Parathyroid adenoma (tissue), 2 donors: ENCODE measurements at regions not wholly inside any gene's neighbourhood (a gene's known extent, or its start where the extent isn't known, plus 50 kb on each side); places are given as distances from the start of the nearest gene placed in this dataset.

Source experiments
- H2AFZ ChIP-seq: fragments of 300-600 bp; sonication (generic); one replicate; pipeline ENCODE4 v1.7.0; 2017; ENCODE audit warnings: antibody characterized with exemption, mild to moderate bottlenecking
- H3K27ac ChIP-seq: fragments of 300-600 bp; sonication (generic); one replicate; pipeline ENCODE4 v1.7.0; 2017
- H3K27me3 ChIP-seq: fragments of 300-600 bp; sonication (generic); one replicate; pipeline ENCODE4 v1.7.0; 2017; ENCODE audit warnings: low read length; ENCODE audit not compliant: control insufficient read depth, insufficient read depth
- H3K36me3 ChIP-seq: fragments of 300-600 bp; sonication (generic); one replicate; pipeline ENCODE4 v1.7.0; 2017; ENCODE audit warnings: low read length; ENCODE audit not compliant: control insufficient read depth, insufficient read depth
- H3K4me1 ChIP-seq: fragments of 300-600 bp; sonication (generic); one replicate; pipeline ENCODE4 v1.7.0; 2017; ENCODE audit warnings: control low read depth
- H3K4me2 ChIP-seq: fragments of 300-600 bp; sonication (generic); one replicate; pipeline ENCODE4 v1.7.0; 2017; ENCODE audit warnings: low read length
- H3K4me3 ChIP-seq: fragments of 300-600 bp; sonication (generic); one replicate; pipeline ENCODE4 v1.7.0; 2017; ENCODE audit warnings: low read depth, low read length
- H3K79me2 ChIP-seq: fragments of 300-600 bp; sonication (generic); one replicate; pipeline ENCODE4 v1.7.0; 2017; ENCODE audit warnings: control low read depth
- H3K9ac ChIP-seq: fragments of 300-600 bp; sonication (generic); one replicate; pipeline ENCODE4 v1.7.0; 2017; ENCODE audit warnings: mild to moderate bottlenecking
- H3K9me3 ChIP-seq: fragments of 300-600 bp; sonication (generic); one replicate; pipeline ENCODE4 v1.7.0; 2017; ENCODE audit warnings: low read length; ENCODE audit not compliant: control insufficient read depth
- TF ChIP-seq, protein P1 (sequence below): fragments of 300-600 bp; sonication (generic); IDR thresholded peaks from one replicate; pipeline ENCODE4 v1.7.0; 2017; ENCODE audit warnings: antibody characterized with exemption, mild to moderate bottlenecking
- donor health status: primary hyperparathyroidism.

DNA sequence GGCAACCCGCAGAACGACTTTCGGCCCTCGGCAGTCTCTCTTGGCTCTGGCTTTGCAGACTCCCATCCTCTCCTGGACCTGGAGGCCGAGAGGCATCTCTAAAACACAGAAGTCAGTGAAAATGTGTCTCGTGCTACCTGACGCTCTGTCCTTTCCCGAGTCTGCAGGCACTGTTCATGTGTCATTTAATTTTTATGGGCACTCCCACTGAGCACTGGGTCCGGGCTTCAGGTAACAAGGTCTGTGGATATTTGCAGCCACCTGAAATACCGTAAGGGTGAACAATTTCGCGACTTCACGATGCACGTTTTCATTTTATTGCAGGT, 96.8 kb downstream of the GLRX3 start:
- no peaks in the 10 kb centered on the region for H3K79me2 ChIP-seq
- H3K36me3 ChIP-seq: no peaks in the 10 kb centered on the region
- no peak overlapping the region for H3K9ac ChIP-seq
- H3K4me2 ChIP-seq: no peak overlapping the region
- no peaks in the 10 kb centered on the region for H3K27me3 ChIP-seq
- no peak overlapping the region for H3K4me3 ChIP-seq
- no peak overlapping the region for H2AFZ ChIP-seq
- H3K4me1 ChIP-seq: no peaks in the 10 kb centered on the region
- TF ChIP-seq, protein P1, sequence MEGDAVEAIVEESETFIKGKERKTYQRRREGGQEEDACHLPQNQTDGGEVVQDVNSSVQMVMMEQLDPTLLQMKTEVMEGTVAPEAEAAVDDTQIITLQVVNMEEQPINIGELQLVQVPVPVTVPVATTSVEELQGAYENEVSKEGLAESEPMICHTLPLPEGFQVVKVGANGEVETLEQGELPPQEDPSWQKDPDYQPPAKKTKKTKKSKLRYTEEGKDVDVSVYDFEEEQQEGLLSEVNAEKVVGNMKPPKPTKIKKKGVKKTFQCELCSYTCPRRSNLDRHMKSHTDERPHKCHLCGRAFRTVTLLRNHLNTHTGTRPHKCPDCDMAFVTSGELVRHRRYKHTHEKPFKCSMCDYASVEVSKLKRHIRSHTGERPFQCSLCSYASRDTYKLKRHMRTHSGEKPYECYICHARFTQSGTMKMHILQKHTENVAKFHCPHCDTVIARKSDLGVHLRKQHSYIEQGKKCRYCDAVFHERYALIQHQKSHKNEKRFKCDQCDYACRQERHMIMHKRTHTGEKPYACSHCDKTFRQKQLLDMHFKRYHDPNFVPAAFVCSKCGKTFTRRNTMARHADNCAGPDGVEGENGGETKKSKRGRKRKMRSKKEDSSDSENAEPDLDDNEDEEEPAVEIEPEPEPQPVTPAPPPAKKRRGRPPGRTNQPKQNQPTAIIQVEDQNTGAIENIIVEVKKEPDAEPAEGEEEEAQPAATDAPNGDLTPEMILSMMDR: no peak
- H3K27ac ChIP-seq: no peak overlapping the region
- no peaks in the 10 kb centered on the region for H3K9me3 ChIP-seq

DNA sequence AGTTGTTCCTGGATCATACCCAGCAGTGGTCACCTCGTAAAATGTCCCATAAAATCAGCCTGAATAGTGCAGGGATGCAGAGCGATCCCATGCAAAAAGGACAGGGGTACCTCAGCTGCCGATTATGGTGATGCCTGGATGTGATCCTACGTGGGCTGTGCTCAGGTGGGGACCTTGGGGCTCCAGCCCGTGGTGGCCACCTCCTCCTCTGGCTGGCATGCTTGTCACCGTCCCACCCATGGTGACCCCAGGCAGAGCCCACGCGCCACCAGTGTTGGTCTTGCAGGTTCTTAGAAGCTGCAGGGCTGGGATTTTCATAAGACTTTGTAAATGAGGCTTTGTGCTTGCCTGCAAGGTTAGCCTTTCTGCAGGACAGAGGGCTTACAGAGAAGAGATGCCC, 97.2 kb downstream of the GLRX3 start:
- H3K79me2 ChIP-seq: no peaks in the 10 kb centered on the region
- no peaks in the 10 kb centered on the region for H3K27me3 ChIP-seq
- H3K9me3 ChIP-seq: no peaks in the 10 kb centered on the region
- no peak overlapping the region for H2AFZ ChIP-seq
- no peaks in the 10 kb centered on the region for H3K4me1 ChIP-seq
- no peak overlapping the region for H3K9ac ChIP-seq
- H3K4me2 ChIP-seq: no peak overlapping the region
- H3K36me3 ChIP-seq: no peaks in the 10 kb centered on the region
- no peak overlapping the region for H3K27ac ChIP-seq
- TF ChIP-seq, protein P1: no peak
- no peak overlapping the region for H3K4me3 ChIP-seq

GRCh38 chr10:130234171-130234965, 98.2 kb downstream of the GLRX3 start:
- H3K9ac ChIP-seq: no peak overlapping the region

GRCh38 chr10:130236711-130237110, 100.5 kb downstream of the GLRX3 start:
- Histone ChIP-seq H3K27ac (no peak overlapping the region), H3K9ac (no peak overlapping the region), H2AFZ (no peak overlapping the region), H3K4me3 (no peak overlapping the region), H3K36me3 (no peaks in the 10 kb centered on the region), H3K4me2 (no peak overlapping the region), H3K79me2 (no peaks in the 10 kb centered on the region), H3K9me3 (peaks cover 4% of the 10 kb centered on the region), H3K27me3 (no peaks in the 10 kb centered on the region), H3K4me1 (no peaks in the 10 kb centered on the region)
- TF ChIP-seq, protein P1: no peak

More at GRCh38 chr10:130234171-130234965, 98.2 kb downstream of the GLRX3 start:
- Histone ChIP-seq H3K4me3 (no peak overlapping the region), H3K4me1 (no peaks in the 10 kb centered on the region), H3K36me3 (no peaks in the 10 kb centered on the region), H3K79me2 (no peaks in the 10 kb centered on the region), H3K9me3 (peaks cover 4% of the 10 kb centered on the region), H3K27ac (no peak overlapping the region), H2AFZ (no peak overlapping the region), H3K27me3 (no peaks in the 10 kb centered on the region), H3K4me2 (no peak overlapping the region)
- TF ChIP-seq, protein P1: no peak

DNA sequence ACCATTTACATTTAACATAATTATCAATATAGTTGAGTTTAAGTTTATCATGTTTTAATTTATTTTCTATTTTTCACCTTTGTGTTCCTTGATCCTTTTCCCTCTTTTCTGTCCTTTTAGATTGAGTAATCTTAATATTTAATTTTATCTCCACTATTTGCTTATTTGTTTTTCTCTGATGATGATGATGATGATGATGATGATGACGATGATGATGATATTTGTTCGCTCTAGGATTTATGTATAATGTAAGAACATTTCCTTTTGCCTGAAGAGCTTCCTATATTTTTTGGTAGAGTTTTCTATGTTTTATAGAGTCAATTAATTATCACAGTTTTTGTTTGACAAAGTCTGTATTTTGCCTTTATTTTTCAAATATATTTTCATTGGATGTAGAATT, 104.2 kb downstream of the GLRX3 start:
- no peak overlapping the region for H3K27ac ChIP-seq
- no peaks in the 10 kb centered on the region for H3K4me1 ChIP-seq
- no peak overlapping the region for H3K4me3 ChIP-seq
- H3K9me3 ChIP-seq: peaks cover 4% of the 10 kb centered on the region
- H3K79me2 ChIP-seq: no peaks in the 10 kb centered on the region
- no peak overlapping the region for H2AFZ ChIP-seq
- H3K9ac ChIP-seq: no peak overlapping the region
- H3K36me3 ChIP-seq: no peaks in the 10 kb centered on the region
- TF ChIP-seq, protein P1: no peak
- H3K4me2 ChIP-seq: no peak overlapping the region
- no peaks in the 10 kb centered on the region for H3K27me3 ChIP-seq
